Sigmoid colon (tissue), 6 donors: ENCODE measurements at regions not wholly inside any gene's neighbourhood (a gene's known extent, or its start where the extent isn't known, plus 50 kb on each side); places are given as distances from the start of the nearest gene placed in this dataset.

Experiments
- DNase-seq: peaks from one replicate; pipeline ENCODE4 v3.0.0-alpha.2; 2019
- H3K27ac ChIP-seq, 4 donors: fragments of 200-600 bp; sonication (generic); one replicate each; pipeline ENCODE4 v1.5.1; 2016 to 2019; ENCODE audit warnings: mild to moderate bottlenecking in 1 of 4
- H3K27me3 ChIP-seq, 3 donors: fragments of 200-600 bp; sonication (generic); one replicate each; pipeline ENCODE4 v1.5.1; 2019; ENCODE audit warnings: mild to moderate bottlenecking in 1 of 3
- H3K36me3 ChIP-seq, 4 donors: fragments of 200-600 bp; sonication (generic); one replicate each; pipeline ENCODE4 v1.5.1; 2016 to 2019
- H3K4me1 ChIP-seq, 4 donors: fragments of 200-600 bp; sonication (generic); one replicate each; pipeline ENCODE4 v1.5.1; 2017 to 2019
- H3K4me3 ChIP-seq, 4 donors: fragments of 200-600 bp; sonication (generic); one replicate each; pipeline ENCODE4 v1.5.1; 2017 to 2019; ENCODE audit warnings: mild to moderate bottlenecking in 2 of 4, moderate library complexity in 1 of 4
- H3K9me3 ChIP-seq, 4 donors: fragments of 200-600 bp in 3 of 4; sonication (generic) in 3 of 4; one replicate each; pipeline versions ENCODE4 v1.5.1 to v1.6.1; 2013 to 2019
- EP300 ChIP-seq, 4 donors: sonication (generic); formaldehyde crosslinking; IDR thresholded peaks; one replicate each; pipeline ENCODE4 v1.6.1; 2017; ENCODE audit warnings: antibody characterized with exemption in 4 of 4
- POLR2A ChIP-seq, 2 donors: fragments of 450-650 bp; IDR thresholded peaks; one replicate each; pipeline ENCODE4 v1.6.1; 2016; ENCODE audit warnings: antibody characterized with exemption in 2 of 2, mild to moderate bottlenecking in 2 of 2, moderate library complexity in 2 of 2
- POLR2AphosphoS5 ChIP-seq, 4 donors: sonication (generic); formaldehyde crosslinking; IDR thresholded peaks; one replicate each; pipeline ENCODE4 v1.6.1; 2017; ENCODE audit warnings: antibody characterized with exemption in 4 of 4
- WGBS, 2 donors: extraction: QIAGEN DNeasy Blood & Tissue Kit; methylation state at CpG; one replicate each; pipeline ENCODE4 v1.1.7; 2013; 5-methylcytosine and 5-hydroxymethylcytosine counted together
- intact Hi-C: fragments of 100-400 bp; cut with DNase I; formaldehyde crosslinking; loops from one replicate; pipeline ENCODE4 v1.15.1; 2023
- TF ChIP-seq, protein P1 (sequence below), 4 experiments: fragments of 450-650 bp in 3 of 4; fragments of 200-600 bp in 1 of 4; IDR thresholded peaks; one replicate each; pipeline ENCODE4 v1.5.1; 2016 to 2019; ENCODE audit warnings: antibody characterized with exemption in 4 of 4, mild to moderate bottlenecking in 3 of 4, moderate library complexity in 2 of 4
- donor health status: healthy with polysubstance abuse.
- donor health status: healthy.

DNA sequence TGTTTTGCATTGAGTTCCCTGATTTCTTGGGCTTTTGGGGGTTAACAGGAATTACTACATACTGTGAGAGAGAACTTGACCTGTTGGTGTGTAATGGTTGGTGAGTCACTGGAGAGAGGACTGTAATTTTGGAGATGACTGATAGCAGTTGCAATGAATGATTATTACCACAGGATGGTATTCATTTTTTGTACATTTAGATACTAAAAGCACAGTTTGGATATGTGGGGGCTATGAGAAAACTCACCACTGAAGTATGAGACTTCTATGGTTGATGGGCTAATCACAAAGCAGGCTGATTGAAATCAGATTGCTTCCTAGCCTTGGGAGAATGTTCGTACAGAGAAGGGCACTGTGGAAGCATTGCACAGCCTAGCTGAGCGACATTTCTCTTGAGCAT, 1571.3 kb upstream of the PRMT6 start:
- Histone ChIP-seq H3K27ac (no peak overlapping the region), H3K4me3 (no peak overlapping the region), H3K27me3 (no peaks in the 10 kb centered on the region), H3K4me1 (no peaks in the 10 kb centered on the region), H3K36me3 (no peaks in the 10 kb centered on the region), H3K9me3 (no peaks in the 10 kb centered on the region)
- WGBS, 2 donors: 84 to 90% methylated on average over 2 of the region's 2 CpGs
- DNase-seq: no peak
- TF ChIP-seq, protein P1, sequence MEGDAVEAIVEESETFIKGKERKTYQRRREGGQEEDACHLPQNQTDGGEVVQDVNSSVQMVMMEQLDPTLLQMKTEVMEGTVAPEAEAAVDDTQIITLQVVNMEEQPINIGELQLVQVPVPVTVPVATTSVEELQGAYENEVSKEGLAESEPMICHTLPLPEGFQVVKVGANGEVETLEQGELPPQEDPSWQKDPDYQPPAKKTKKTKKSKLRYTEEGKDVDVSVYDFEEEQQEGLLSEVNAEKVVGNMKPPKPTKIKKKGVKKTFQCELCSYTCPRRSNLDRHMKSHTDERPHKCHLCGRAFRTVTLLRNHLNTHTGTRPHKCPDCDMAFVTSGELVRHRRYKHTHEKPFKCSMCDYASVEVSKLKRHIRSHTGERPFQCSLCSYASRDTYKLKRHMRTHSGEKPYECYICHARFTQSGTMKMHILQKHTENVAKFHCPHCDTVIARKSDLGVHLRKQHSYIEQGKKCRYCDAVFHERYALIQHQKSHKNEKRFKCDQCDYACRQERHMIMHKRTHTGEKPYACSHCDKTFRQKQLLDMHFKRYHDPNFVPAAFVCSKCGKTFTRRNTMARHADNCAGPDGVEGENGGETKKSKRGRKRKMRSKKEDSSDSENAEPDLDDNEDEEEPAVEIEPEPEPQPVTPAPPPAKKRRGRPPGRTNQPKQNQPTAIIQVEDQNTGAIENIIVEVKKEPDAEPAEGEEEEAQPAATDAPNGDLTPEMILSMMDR (IDR thresholded peaks at IDR 0.05): no peak
- no peak for TF ChIP-seq EP300 (IDR thresholded peaks at IDR 0.05)
- TF ChIP-seq POLR2A (IDR thresholded peaks at IDR 0.05): no peak
- no peak for TF ChIP-seq POLR2AphosphoS5 (IDR thresholded peaks at IDR 0.05)
- intact Hi-C loops: no loop called here

DNA sequence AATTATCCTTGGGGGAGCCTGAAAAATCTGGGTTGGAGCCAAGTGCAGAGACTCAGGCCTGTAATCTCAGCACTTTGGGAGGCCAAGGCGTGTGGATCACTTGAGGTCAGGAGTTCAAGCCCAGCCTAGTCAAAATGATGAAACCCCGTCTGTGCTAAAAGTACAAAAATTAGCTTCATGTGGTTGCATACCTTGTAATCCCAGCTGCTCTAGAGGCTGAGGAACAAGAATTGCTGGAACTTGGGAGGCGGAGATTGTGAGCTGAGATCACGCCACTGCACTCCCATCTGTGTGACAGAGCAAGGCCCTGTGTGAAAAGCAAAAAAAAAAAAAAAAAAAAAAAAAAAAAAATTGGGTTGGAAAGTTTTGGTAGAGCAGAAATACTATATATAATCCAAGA, 1563.6 kb upstream of the PRMT6 start:
- no peaks in the 10 kb centered on the region for H3K4me1 ChIP-seq
- DNase-seq: no peak
- TF ChIP-seq EP300 (IDR thresholded peaks at IDR 0.05) (no peak), POLR2A (IDR thresholded peaks at IDR 0.05) (no peak), POLR2AphosphoS5 (IDR thresholded peaks at IDR 0.05) (no peak)
- TF ChIP-seq, protein P1 (IDR thresholded peaks at IDR 0.05): no peak
- no peak overlapping the region for H3K27ac ChIP-seq
- H3K9me3 ChIP-seq: no peaks in the 10 kb centered on the region
- intact Hi-C loops: no loop called here
- H3K4me3 ChIP-seq: no peak overlapping the region
- no peaks in the 10 kb centered on the region for H3K36me3 ChIP-seq
- 63 to 79% methylated on average over 4 of the region's 4 CpGs for WGBS, 2 donors
- no peaks in the 10 kb centered on the region for H3K27me3 ChIP-seq

DNA sequence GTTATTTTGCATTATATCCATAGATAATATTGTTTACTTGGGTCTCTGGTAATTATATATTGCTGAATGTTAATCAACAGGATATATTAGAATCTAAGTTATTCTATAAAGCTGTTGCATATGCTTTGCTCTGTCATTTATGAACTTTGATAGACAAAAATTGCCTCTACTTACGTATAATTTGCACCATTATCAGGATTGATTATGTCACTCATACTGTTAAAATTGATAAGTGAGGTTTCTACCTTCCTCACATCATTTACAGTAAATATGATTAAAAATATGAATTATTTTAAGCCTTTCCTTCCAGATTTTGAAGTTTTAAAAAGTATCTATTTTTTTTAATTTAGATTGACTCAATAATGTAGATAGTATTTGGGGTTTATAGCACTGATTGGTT, 1540.4 kb upstream of the PRMT6 start:
- no peak overlapping the region for H3K27ac ChIP-seq
- no peaks in the 10 kb centered on the region for H3K27me3 ChIP-seq
- no peaks in the 10 kb centered on the region for H3K9me3 ChIP-seq
- TF ChIP-seq, protein P1 (IDR thresholded peaks at IDR 0.05): no peak
- TF ChIP-seq POLR2A (IDR thresholded peaks at IDR 0.05) (no peak), POLR2AphosphoS5 (IDR thresholded peaks at IDR 0.05) (no peak), EP300 (IDR thresholded peaks at IDR 0.05) (no peak)
- intact Hi-C loops: no loop called here
- no peaks in the 10 kb centered on the region for H3K36me3 ChIP-seq
- no peak for DNase-seq
- no peaks in the 10 kb centered on the region for H3K4me1 ChIP-seq
- no peak overlapping the region for H3K4me3 ChIP-seq
- whole genome bisulfite sequencing, 2 donors: 39 to 79% methylated on average over 1 of the region's 1 CpG

DNA sequence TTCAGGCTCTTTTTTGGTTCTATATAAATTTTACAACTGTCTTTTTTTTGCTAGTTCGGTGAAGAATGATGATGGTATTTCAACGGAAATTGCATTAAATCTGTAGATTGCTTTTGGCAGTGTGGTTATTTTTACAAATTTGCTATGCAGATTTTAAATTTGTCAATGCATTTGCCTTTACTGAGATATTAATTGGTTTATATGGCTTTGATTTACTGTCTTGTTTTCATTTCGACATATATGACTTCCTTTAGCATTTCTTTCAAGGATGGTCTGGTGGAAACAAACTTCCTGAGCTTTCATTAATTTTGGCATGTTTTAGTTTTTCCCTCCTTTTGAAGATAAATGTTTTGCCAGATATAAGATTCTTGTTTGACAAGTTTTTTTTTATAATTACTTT, 1522.5 kb upstream of the PRMT6 start:
- TF ChIP-seq, protein P1 (IDR thresholded peaks at IDR 0.05): no peak
- no peak for TF ChIP-seq POLR2AphosphoS5 (IDR thresholded peaks at IDR 0.05)
- TF ChIP-seq POLR2A (IDR thresholded peaks at IDR 0.05): no peak

DNA sequence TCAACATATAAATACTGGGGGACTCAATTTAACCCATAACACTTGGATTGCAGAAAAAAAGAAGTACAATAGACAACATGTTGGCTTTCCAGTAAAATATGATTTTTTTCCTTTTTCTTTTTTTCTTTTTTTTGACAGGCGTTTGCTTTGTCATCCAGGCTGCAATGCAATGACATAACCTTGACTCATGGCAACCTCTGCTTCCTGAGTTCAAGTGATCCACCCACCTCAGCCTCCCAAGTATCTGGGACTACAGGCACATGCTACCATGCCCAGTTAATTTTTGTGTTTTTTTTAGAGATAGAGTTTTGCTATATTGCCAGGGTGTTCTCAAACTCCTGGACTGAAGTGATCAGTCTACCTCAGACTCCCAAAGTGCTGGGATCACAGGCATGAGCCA, 1512.0 kb upstream of the PRMT6 start:
- Histone ChIP-seq H3K27me3 (no peaks in the 10 kb centered on the region), H3K4me3 (no peak overlapping the region), H3K9me3 (no peaks in the 10 kb centered on the region), H3K4me1 (no peaks in the 10 kb centered on the region), H3K36me3 (no peaks in the 10 kb centered on the region), H3K27ac (no peak overlapping the region)
- DNase-seq: no peak
- WGBS, 2 donors: 52 to 71% methylated on average over 1 of the region's 1 CpG
- TF ChIP-seq POLR2A (IDR thresholded peaks at IDR 0.05) (no peak), POLR2AphosphoS5 (IDR thresholded peaks at IDR 0.05) (no peak), EP300 (IDR thresholded peaks at IDR 0.05) (no peak)
- TF ChIP-seq, protein P1 (IDR thresholded peaks at IDR 0.05): no peak
- intact Hi-C loops: no loop called here

More for the DNA sequence above, 1522.5 kb upstream of the PRMT6 start:
- no peak for DNase-seq
- no peak overlapping the region for H3K4me3 ChIP-seq
- intact Hi-C loops: no loop called here
- no peaks in the 10 kb centered on the region for H3K27me3 ChIP-seq
- peaks cover 0 to 10% (median 2%) of the 10 kb centered on the region in 4 donors for H3K9me3 ChIP-seq
- H3K4me1 ChIP-seq: no peaks in the 10 kb centered on the region
- H3K36me3 ChIP-seq: no peaks in the 10 kb centered on the region
- no peak overlapping the region for H3K27ac ChIP-seq
- WGBS, 2 donors: 78 to 82% methylated on average over 3 of the region's 3 CpGs
